WTC11 (cell line): ENCODE measurements at regions not wholly inside any gene's neighbourhood (a gene's known extent, or its start where the extent isn't known, plus 50 kb on each side); places are given as distances from the start of the nearest gene placed in this dataset.

Experiments used
- ATAC-seq: fragments of 200-7000 bp; cut with Tn5 transposase; 2 replicates; pipeline ENCODE4 v1.10.0; 2021; ENCODE audit warnings: mild to moderate bottlenecking, moderate library complexity
- CTCF ChIA-PET: fragments of 300-600 bp; sonication (Branson Sonifier 250); formaldehyde crosslinking; loops from one replicate; lab custom pipeline; 2021; ENCODE audit warnings: antibody characterized with exemption; lab: Charles Lee
- POLR2A ChIA-PET: fragments of 350-600 bp; sonication (Branson Sonifier 250); formaldehyde crosslinking; loops from one replicate; lab custom pipeline; 2021; ENCODE audit warnings: antibody characterized with exemption; lab: Charles Lee
- DNase-seq: peaks from one replicate; pipeline ENCODE4 v3.0.0; 2021; ENCODE audit warnings: low spot score
- H3K27ac Mint-ChIP-seq: 2 replicates; pipeline ENCODE4 v1.8.0; 2021; ENCODE audit warnings: mixed read lengths
- H3K27me3 Mint-ChIP-seq: 2 replicates; pipeline ENCODE4 v1.8.0; 2021; ENCODE audit warnings: low read depth, mild to moderate bottlenecking, moderate library complexity, mixed read lengths
- H3K36me3 Mint-ChIP-seq: 2 replicates; pipeline ENCODE4 v1.8.0; 2021; ENCODE audit warnings: mixed read lengths
- H3K4me1 Mint-ChIP-seq: 2 replicates; pipeline ENCODE4 v1.8.0; 2022; ENCODE audit warnings: mixed read lengths
- H3K4me3 Mint-ChIP-seq: 2 replicates; pipeline ENCODE4 v1.8.0; 2021; ENCODE audit warnings: mild to moderate bottlenecking, moderate library complexity, mixed read lengths
- H3K9me3 Mint-ChIP-seq: 2 replicates; pipeline ENCODE4 v1.8.0; 2021; ENCODE audit warnings: mixed read lengths
- CDX4 ChIP-seq: fragments of 250-450 bp; sonication (Bioruptor Pico); IDR thresholded peaks from 2 replicates; pipeline ENCODE4 v1.9.0; 2021; ENCODE audit warnings: moderate library complexity, mild to moderate bottlenecking, inconsistent platforms, borderline replicate concordance
- HMGA2 ChIP-seq: fragments of 250-450 bp; sonication (Bioruptor Pico); IDR thresholded peaks from 2 replicates; pipeline ENCODE4 v1.4.0; 2021; ENCODE audit warnings: mild to moderate bottlenecking, moderate library complexity
- IRF2 ChIP-seq: sonication (generic); formaldehyde crosslinking; IDR thresholded peaks from 2 replicates; pipeline ENCODE4 v1.8.0; 2022; ENCODE audit warnings: low read depth, missing genetic modification reagents, borderline replicate concordance
- JAZF1 ChIP-seq: fragments of 250-450 bp; sonication (Bioruptor Pico); IDR thresholded peaks from 2 replicates; pipeline ENCODE4 v1.9.0; 2021; ENCODE audit warnings: moderate library complexity, mild to moderate bottlenecking, inconsistent platforms
- NFE2L1 ChIP-seq: sonication (generic); formaldehyde crosslinking; IDR thresholded peaks from 2 replicates; pipeline ENCODE4 v1.8.1; 2023; ENCODE audit warnings: missing genetic modification reagents
- PRRX2 ChIP-seq: fragments of 250-450 bp; sonication (Bioruptor Pico); IDR thresholded peaks from 2 replicates; pipeline ENCODE4 v1.8.0; 2021; ENCODE audit warnings: mild to moderate bottlenecking
- RELA ChIP-seq: sonication (generic); formaldehyde crosslinking; IDR thresholded peaks from 2 replicates; pipeline ENCODE4 v1.8.1; 2022; ENCODE audit warnings: missing genetic modification reagents, mild to moderate bottlenecking, borderline replicate concordance
- SMAD4 ChIP-seq: sonication (generic); formaldehyde crosslinking; IDR thresholded peaks from 2 replicates; pipeline ENCODE4 v1.8.0; 2022; ENCODE audit warnings: mild to moderate bottlenecking, missing genetic modification reagents
- SOX15 ChIP-seq: fragments of 250-450 bp; sonication (Bioruptor Pico); IDR thresholded peaks from 2 replicates; pipeline ENCODE4 v1.9.0; 2021; ENCODE audit warnings: mild to moderate bottlenecking
- SP1 ChIP-seq: sonication (generic); formaldehyde crosslinking; conservative IDR thresholded peaks from 2 replicates; pipeline ENCODE4 v1.8.1; 2022; ENCODE audit warnings: missing genetic modification reagents
- TCF7 ChIP-seq: sonication (generic); formaldehyde crosslinking; IDR thresholded peaks from 2 replicates; pipeline ENCODE4 v1.8.0; 2022; ENCODE audit warnings: mild to moderate bottlenecking, low read depth, missing genetic modification reagents, moderate library complexity
- ZNF121 ChIP-seq: sonication (generic); formaldehyde crosslinking; IDR thresholded peaks from 2 replicates; pipeline ENCODE4 v1.8.0; 2023; ENCODE audit warnings: missing genetic modification reagents
- ZNF138 ChIP-seq: sonication (generic); formaldehyde crosslinking; conservative IDR thresholded peaks from 2 replicates; pipeline ENCODE4 v1.8.1; 2022; ENCODE audit warnings: mild to moderate bottlenecking, moderate library complexity, missing genetic modification reagents
- ZNF219 ChIP-seq: sonication (generic); formaldehyde crosslinking; IDR thresholded peaks from 2 replicates; pipeline ENCODE4 v1.8.0; 2023; ENCODE audit warnings: missing genetic modification reagents, mild to moderate bottlenecking, borderline replicate concordance
- ZNF232 ChIP-seq: sonication (generic); formaldehyde crosslinking; IDR thresholded peaks from 2 replicates; pipeline ENCODE4 v1.8.0; 2022; ENCODE audit warnings: mild to moderate bottlenecking, missing genetic modification reagents
- ZNF396 ChIP-seq: fragments of 250-450 bp; sonication (Bioruptor Pico); IDR thresholded peaks from 2 replicates; pipeline ENCODE4 v1.8.0; 2021; ENCODE audit warnings: mild to moderate bottlenecking, moderate library complexity, borderline replicate concordance
- ZNF416 ChIP-seq: fragments of 250-450 bp; sonication (Bioruptor Pico); IDR thresholded peaks from 2 replicates; pipeline ENCODE4 v1.9.0; 2021; ENCODE audit warnings: mild to moderate bottlenecking, inconsistent platforms
- ZNF423 ChIP-seq: fragments of 250-450 bp; sonication (Bioruptor Pico); IDR thresholded peaks from 2 replicates; pipeline ENCODE4 v2.1.2; 2022; ENCODE audit warnings: mild to moderate bottlenecking, moderate library complexity
- TF ChIP-seq, protein P1 (sequence below): sonication (generic); formaldehyde crosslinking; IDR thresholded peaks from 2 replicates; pipeline ENCODE4 v1.8.0; 2022; ENCODE audit warnings: missing genetic modification reagents
- TF ChIP-seq, protein P2 (sequence below): sonication (generic); formaldehyde crosslinking; IDR thresholded peaks from 2 replicates; pipeline ENCODE4 v1.8.1; 2022; ENCODE audit warnings: mild to moderate bottlenecking, missing genetic modification reagents, moderate library complexity, borderline replicate concordance
- TF ChIP-seq, protein P3 (sequence below): sonication (generic); formaldehyde crosslinking; IDR thresholded peaks from 2 replicates; pipeline ENCODE4 v1.8.1; 2023; ENCODE audit warnings: mild to moderate bottlenecking, missing genetic modification reagents, moderate library complexity
- TF ChIP-seq, protein P4 (sequence below): fragments of 200-600 bp; IDR thresholded peaks from 2 replicates; pipeline ENCODE4 v1.8.0; 2022; ENCODE audit warnings: antibody characterized with exemption
- TF ChIP-seq, protein P5 (sequence below): sonication (generic); formaldehyde crosslinking; IDR thresholded peaks from 2 replicates; pipeline ENCODE4 v1.8.1; 2023; ENCODE audit warnings: mild to moderate bottlenecking, missing genetic modification reagents
- TF ChIP-seq, protein P6 (sequence below): fragments of 250-450 bp; sonication (Bioruptor Pico); IDR thresholded peaks from 2 replicates; pipeline ENCODE4 v1.9.0; 2021; ENCODE audit warnings: mild to moderate bottlenecking

DNA sequence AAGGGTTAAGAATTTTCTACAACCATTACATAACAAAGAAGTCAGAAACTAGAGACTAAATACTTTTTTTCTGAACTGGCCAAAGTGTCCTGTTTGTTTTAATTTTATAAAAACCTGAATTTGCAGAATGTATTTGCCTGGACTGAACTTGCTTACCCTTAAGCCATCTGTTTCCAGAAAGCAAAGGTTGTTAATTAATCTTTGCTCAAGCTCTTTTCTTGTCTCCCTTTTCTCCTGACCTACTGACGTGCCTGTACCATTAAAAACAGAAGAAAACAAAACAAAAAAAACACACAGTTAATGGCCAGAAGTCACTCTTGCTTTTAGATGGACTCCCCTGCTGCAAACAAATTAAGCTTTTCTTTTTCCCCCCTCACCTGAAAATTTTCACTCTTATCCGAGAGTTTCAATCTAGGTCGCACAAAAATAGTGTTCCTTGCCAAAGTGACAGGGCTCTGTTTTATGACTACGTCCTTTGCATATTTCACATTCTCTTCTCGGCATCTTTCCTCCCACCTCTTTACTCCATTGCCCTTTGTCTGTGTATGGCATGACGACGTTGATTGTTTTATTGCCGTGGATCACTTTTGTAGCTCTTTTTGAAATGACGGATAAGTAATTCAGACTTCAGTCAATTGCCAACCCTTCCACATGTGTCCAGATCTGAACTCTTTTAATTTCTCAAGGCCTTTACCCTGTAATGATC lies 333.8 kb upstream of the GRIN3A start:
- Mint-ChIP-seq H3K9me3 (peaks cover 8% of the 10 kb centered on the region), H3K27me3 (no peaks in the 10 kb centered on the region; the same call in 1 of the 2 replicates), H3K36me3 (peaks cover 5% of the 10 kb centered on the region), H3K4me1 (peaks cover 5% of the 10 kb centered on the region; the same call in 1 of the 2 replicates), H3K27ac (no peak overlapping the region; the same call in 1 of the 2 replicates), H3K4me3 (no peak overlapping the region)
- TF ChIP-seq ZNF423 (CRISPR knock-in tag) (no peak), JAZF1 (CRISPR knock-in tag) (no peak), ZNF396 (no peak), PRRX2 (CRISPR knock-in tag) (no peak)
- no peak for ATAC-seq
- ChIA-PET POLR2A (no interaction called here), CTCF (no interaction called here)
- no peak for DNase-seq

DNA sequence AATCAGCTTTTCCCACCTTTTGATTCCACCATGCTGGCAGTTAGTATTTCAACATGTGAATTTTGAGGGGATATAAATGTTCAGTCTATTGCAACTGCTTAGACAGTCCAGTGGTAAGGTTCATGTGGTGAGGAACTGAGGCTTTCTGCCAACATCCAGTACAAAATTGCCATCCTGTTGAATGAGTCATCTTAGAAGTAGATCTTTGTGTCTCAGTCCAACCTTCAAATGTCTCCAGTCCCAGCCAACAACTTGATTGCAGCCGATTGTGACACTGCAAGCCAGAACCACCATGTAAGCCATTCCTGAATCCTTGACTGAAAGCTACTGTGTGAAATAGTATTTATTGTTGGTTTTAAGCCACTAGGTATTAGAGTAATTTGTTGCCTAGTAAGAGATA lies 331.5 kb upstream of the GRIN3A start:
- TF ChIP-seq ZNF396 = no peak
- TF ChIP-seq ZNF219 = no peak
- no peak for TF ChIP-seq NFE2L1
- no peak for TF ChIP-seq ZNF138 (CRISPR knock-in tag)
- TF ChIP-seq SOX15 = no peak
- TF ChIP-seq ZNF416 (CRISPR knock-in tag) = no peak
- TF ChIP-seq, protein P1, sequence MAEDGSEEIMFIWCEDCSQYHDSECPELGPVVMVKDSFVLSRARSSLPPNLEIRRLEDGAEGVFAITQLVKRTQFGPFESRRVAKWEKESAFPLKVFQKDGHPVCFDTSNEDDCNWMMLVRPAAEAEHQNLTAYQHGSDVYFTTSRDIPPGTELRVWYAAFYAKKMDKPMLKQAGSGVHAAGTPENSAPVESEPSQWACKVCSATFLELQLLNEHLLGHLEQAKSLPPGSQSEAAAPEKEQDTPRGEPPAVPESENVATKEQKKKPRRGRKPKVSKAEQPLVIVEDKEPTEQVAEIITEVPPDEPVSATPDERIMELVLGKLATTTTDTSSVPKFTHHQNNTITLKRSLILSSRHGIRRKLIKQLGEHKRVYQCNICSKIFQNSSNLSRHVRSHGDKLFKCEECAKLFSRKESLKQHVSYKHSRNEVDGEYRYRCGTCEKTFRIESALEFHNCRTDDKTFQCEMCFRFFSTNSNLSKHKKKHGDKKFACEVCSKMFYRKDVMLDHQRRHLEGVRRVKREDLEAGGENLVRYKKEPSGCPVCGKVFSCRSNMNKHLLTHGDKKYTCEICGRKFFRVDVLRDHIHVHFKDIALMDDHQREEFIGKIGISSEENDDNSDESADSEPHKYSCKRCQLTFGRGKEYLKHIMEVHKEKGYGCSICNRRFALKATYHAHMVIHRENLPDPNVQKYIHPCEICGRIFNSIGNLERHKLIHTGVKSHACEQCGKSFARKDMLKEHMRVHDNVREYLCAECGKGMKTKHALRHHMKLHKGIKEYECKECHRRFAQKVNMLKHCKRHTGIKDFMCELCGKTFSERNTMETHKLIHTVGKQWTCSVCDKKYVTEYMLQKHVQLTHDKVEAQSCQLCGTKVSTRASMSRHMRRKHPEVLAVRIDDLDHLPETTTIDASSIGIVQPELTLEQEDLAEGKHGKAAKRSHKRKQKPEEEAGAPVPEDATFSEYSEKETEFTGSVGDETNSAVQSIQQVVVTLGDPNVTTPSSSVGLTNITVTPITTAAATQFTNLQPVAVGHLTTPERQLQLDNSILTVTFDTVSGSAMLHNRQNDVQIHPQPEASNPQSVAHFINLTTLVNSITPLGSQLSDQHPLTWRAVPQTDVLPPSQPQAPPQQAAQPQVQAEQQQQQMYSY (CRISPR knock-in tag) = no peak
- TF ChIP-seq, protein P2, sequence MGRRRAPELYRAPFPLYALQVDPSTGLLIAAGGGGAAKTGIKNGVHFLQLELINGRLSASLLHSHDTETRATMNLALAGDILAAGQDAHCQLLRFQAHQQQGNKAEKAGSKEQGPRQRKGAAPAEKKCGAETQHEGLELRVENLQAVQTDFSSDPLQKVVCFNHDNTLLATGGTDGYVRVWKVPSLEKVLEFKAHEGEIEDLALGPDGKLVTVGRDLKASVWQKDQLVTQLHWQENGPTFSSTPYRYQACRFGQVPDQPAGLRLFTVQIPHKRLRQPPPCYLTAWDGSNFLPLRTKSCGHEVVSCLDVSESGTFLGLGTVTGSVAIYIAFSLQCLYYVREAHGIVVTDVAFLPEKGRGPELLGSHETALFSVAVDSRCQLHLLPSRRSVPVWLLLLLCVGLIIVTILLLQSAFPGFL (CRISPR knock-in tag) = no peak
- TF ChIP-seq CDX4 = no peak
- TF ChIP-seq SMAD4 (CRISPR knock-in tag) = no peak
- no peak for TF ChIP-seq PRRX2 (CRISPR knock-in tag)
- TF ChIP-seq, protein P3, sequence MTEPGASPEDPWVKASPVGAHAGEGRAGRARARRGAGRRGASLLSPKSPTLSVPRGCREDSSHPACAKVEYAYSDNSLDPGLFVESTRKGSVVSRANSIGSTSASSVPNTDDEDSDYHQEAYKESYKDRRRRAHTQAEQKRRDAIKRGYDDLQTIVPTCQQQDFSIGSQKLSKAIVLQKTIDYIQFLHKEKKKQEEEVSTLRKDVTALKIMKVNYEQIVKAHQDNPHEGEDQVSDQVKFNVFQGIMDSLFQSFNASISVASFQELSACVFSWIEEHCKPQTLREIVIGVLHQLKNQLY (CRISPR knock-in tag) = no peak
- TF ChIP-seq IRF2 (CRISPR knock-in tag) = no peak
- no peak for TF ChIP-seq ZNF423 (CRISPR knock-in tag)
- TF ChIP-seq HMGA2 (CRISPR knock-in tag) = no peak
- TF ChIP-seq ZNF121 (CRISPR knock-in tag) = no peak
- TF ChIP-seq JAZF1 (CRISPR knock-in tag) = no peak
- no peak for TF ChIP-seq ZNF232 (CRISPR knock-in tag)
- POLR2A ChIA-PET = no interaction called here
- Mint-ChIP-seq H3K4me1 (peaks cover 5% of the 10 kb centered on the region; the same call in 1 of the 2 replicates), H3K9me3 (peaks cover 23% of the 10 kb centered on the region), H3K4me3 (no peak overlapping the region), H3K27me3 (no peaks in the 10 kb centered on the region; the same call in 1 of the 2 replicates), H3K36me3 (peaks cover 6% of the 10 kb centered on the region), H3K27ac (no peak overlapping the region)
- no peak for DNase-seq
- CTCF ChIA-PET = no interaction called here
- no peak for ATAC-seq

DNA sequence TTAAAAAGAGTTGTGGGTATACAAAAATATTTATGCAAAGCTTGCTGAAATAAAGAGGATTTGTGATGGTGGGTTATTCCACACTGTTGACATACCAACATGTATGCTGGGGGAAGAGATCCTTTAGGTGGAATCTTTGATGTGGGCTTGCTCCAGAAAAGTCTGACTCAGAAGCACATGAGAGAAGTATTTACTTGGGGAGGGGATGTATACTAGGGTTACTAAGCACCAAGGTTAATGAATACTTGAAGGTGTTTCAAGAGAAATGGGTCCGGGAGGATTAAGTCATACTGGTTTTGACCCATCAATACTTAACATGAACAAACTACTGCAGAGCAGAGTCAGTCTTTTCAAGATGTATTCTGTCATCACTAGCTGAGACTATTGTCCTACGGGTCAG lies 316.4 kb upstream of the GRIN3A start:
- Mint-ChIP-seq H3K27ac (no peak overlapping the region), H3K4me1 (no peaks in the 10 kb centered on the region), H3K9me3 (no peaks in the 10 kb centered on the region), H3K4me3 (no peak overlapping the region), H3K27me3 (no peaks in the 10 kb centered on the region), H3K36me3 (no peaks in the 10 kb centered on the region)
- no peak for DNase-seq
- POLR2A ChIA-PET = no interaction called here
- ATAC-seq = no peak
- CTCF ChIA-PET = no interaction called here
- TF ChIP-seq TCF7 (CRISPR knock-in tag) (no peak), SP1 (CRISPR knock-in tag) (no peak), RELA (no peak), ZNF423 (CRISPR knock-in tag) (no peak)
- TF ChIP-seq, protein P4, sequence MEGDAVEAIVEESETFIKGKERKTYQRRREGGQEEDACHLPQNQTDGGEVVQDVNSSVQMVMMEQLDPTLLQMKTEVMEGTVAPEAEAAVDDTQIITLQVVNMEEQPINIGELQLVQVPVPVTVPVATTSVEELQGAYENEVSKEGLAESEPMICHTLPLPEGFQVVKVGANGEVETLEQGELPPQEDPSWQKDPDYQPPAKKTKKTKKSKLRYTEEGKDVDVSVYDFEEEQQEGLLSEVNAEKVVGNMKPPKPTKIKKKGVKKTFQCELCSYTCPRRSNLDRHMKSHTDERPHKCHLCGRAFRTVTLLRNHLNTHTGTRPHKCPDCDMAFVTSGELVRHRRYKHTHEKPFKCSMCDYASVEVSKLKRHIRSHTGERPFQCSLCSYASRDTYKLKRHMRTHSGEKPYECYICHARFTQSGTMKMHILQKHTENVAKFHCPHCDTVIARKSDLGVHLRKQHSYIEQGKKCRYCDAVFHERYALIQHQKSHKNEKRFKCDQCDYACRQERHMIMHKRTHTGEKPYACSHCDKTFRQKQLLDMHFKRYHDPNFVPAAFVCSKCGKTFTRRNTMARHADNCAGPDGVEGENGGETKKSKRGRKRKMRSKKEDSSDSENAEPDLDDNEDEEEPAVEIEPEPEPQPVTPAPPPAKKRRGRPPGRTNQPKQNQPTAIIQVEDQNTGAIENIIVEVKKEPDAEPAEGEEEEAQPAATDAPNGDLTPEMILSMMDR = no peak
- TF ChIP-seq, protein P5, sequence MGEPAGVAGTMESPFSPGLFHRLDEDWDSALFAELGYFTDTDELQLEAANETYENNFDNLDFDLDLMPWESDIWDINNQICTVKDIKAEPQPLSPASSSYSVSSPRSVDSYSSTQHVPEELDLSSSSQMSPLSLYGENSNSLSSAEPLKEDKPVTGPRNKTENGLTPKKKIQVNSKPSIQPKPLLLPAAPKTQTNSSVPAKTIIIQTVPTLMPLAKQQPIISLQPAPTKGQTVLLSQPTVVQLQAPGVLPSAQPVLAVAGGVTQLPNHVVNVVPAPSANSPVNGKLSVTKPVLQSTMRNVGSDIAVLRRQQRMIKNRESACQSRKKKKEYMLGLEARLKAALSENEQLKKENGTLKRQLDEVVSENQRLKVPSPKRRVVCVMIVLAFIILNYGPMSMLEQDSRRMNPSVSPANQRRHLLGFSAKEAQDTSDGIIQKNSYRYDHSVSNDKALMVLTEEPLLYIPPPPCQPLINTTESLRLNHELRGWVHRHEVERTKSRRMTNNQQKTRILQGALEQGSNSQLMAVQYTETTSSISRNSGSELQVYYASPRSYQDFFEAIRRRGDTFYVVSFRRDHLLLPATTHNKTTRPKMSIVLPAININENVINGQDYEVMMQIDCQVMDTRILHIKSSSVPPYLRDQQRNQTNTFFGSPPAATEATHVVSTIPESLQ = no peak
- TF ChIP-seq, protein P6, sequence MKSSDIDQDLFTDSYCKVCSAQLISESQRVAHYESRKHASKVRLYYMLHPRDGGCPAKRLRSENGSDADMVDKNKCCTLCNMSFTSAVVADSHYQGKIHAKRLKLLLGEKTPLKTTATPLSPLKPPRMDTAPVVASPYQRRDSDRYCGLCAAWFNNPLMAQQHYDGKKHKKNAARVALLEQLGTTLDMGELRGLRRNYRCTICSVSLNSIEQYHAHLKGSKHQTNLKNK (CRISPR knock-in tag) = no peak
